Effector memory CD8-positive, alpha-beta T cell (primary cell): ENCODE measurements at regions not wholly inside any gene's neighbourhood (a gene's known extent, or its start where the extent isn't known, plus 50 kb on each side); places are given as distances from the start of the nearest gene placed in this dataset.

Source experiments
- ATAC-seq: fragments of 150-1000 bp; cut with Tn5 transposase; replicated peaks from 2 replicates; pipeline ENCODE4 v1.10.0; 2021; ENCODE audit warnings: mild to moderate bottlenecking, moderate library complexity
- DNase-seq, 3 experiments: peaks; one replicate each; pipeline ENCODE4 v3.0.0; 2021
- H3K27ac Mint-ChIP-seq, 2 donors: one replicate each; pipeline ENCODE4 v1.8.0; 2022; ENCODE audit warnings: mild to moderate bottlenecking in 2 of 2, mixed read lengths in 2 of 2, moderate library complexity in 2 of 2
- H3K27me3 Mint-ChIP-seq, 2 donors: one replicate each; pipeline ENCODE4 v1.8.0; 2022; ENCODE audit warnings: mixed read lengths in 2 of 2
- H3K36me3 Mint-ChIP-seq: one replicate; pipeline ENCODE4 v1.8.0; 2022; ENCODE audit warnings: mild to moderate bottlenecking, moderate library complexity, mixed read lengths; ENCODE audit not compliant: insufficient read depth
- H3K4me1 Mint-ChIP-seq, 2 donors: one replicate each; pipeline ENCODE4 v1.8.0; 2022; ENCODE audit warnings: low read depth in 2 of 2, mixed read lengths in 2 of 2
- H3K4me3 Mint-ChIP-seq, 2 donors: one replicate each; pipeline ENCODE4 v1.8.0; 2022; ENCODE audit warnings: mild to moderate bottlenecking in 2 of 2, mixed read lengths in 2 of 2, moderate library complexity in 2 of 2
- H3K9me3 Mint-ChIP-seq, 2 donors: one replicate each; pipeline ENCODE4 v1.8.0; 2022; ENCODE audit warnings: mixed read lengths in 2 of 2

- no peak overlapping the region for H3K27ac Mint-ChIP-seq
- H3K9me3 Mint-ChIP-seq, result peaks cover 0 to 9% of the 10 kb centered on the region in 2 donors
- H3K36me3 Mint-ChIP-seq, result no peaks in the 10 kb centered on the region
- no peak overlapping the region for H3K4me3 Mint-ChIP-seq
- H3K27me3 Mint-ChIP-seq, result no peaks in the 10 kb centered on the region
- ATAC-seq (no peak), DNase-seq (no peak)
- H3K4me1 Mint-ChIP-seq, result no peaks in the 10 kb centered on the region
Observed at GRCh38 chr5:89728750-89729149, 680.8 kb downstream of the CETN3 start.

- Mint-ChIP-seq H3K9me3 (peaks cover 0 to 9% of the 10 kb centered on the region in 2 donors), H3K4me1 (no peaks in the 10 kb centered on the region), H3K36me3 (no peaks in the 10 kb centered on the region), H3K27ac (no peak overlapping the region), H3K27me3 (no peaks in the 10 kb centered on the region), H3K4me3 (no peak overlapping the region)
- DNase-seq (no peak), ATAC-seq (no peak)
Observed at GRCh38 chr5:89728134-89728533, 681.4 kb downstream of the CETN3 start.

GRCh38 chr5:89724379-89725095, 685.0 kb downstream of the CETN3 start:
- no peaks in the 10 kb centered on the region for H3K27me3 Mint-ChIP-seq
- H3K27ac Mint-ChIP-seq, result no peak overlapping the region
- H3K36me3 Mint-ChIP-seq, result no peaks in the 10 kb centered on the region
- DNase-seq, result no peak
- H3K4me3 Mint-ChIP-seq, result no peak overlapping the region
- peaks cover 0 to 12% of the 10 kb centered on the region in 2 donors for H3K9me3 Mint-ChIP-seq
- no peak for ATAC-seq
- no peaks in the 10 kb centered on the region for H3K4me1 Mint-ChIP-seq

GRCh38 chr5:89723907-89724306, 685.6 kb downstream of the CETN3 start:
- Mint-ChIP-seq H3K27ac (no peak overlapping the region), H3K4me1 (no peaks in the 10 kb centered on the region), H3K36me3 (no peaks in the 10 kb centered on the region), H3K27me3 (no peaks in the 10 kb centered on the region), H3K4me3 (no peak overlapping the region), H3K9me3 (peaks cover 0 to 12% of the 10 kb centered on the region in 2 donors)
- DNase-seq (no peak), ATAC-seq (no peak)

- H3K27me3 Mint-ChIP-seq, result no peaks in the 10 kb centered on the region
- peaks cover 0 to 9% of the 10 kb centered on the region in 2 donors for H3K9me3 Mint-ChIP-seq
- no peaks in the 10 kb centered on the region for H3K4me1 Mint-ChIP-seq
- no peaks in the 10 kb centered on the region for H3K36me3 Mint-ChIP-seq
- DNase-seq (no peak), ATAC-seq (no peak)
- H3K4me3 Mint-ChIP-seq, result no peak overlapping the region
- no peak overlapping the region for H3K27ac Mint-ChIP-seq
Observed at GRCh38 chr5:89722538-89722937, 687.0 kb downstream of the CETN3 start.

- Mint-ChIP-seq H3K27ac (no peak overlapping the region), H3K36me3 (no peaks in the 10 kb centered on the region), H3K4me3 (no peak overlapping the region), H3K27me3 (no peaks in the 10 kb centered on the region), H3K9me3 (peaks cover 0 to 9% of the 10 kb centered on the region in 2 donors), H3K4me1 (no peaks in the 10 kb centered on the region)
- DNase-seq (no peak), ATAC-seq (no peak)
Observed at GRCh38 chr5:89721931-89722330, 687.6 kb downstream of the CETN3 start.

- Mint-ChIP-seq H3K36me3 (no peaks in the 10 kb centered on the region), H3K9me3 (peaks cover 0 to 9% of the 10 kb centered on the region in 2 donors), H3K4me1 (no peaks in the 10 kb centered on the region), H3K4me3 (no peak overlapping the region), H3K27me3 (no peaks in the 10 kb centered on the region), H3K27ac (no peak overlapping the region)
- DNase-seq (no peak), ATAC-seq (no peak)
Observed at GRCh38 chr5:89721353-89721752, 688.2 kb downstream of the CETN3 start.

GRCh38 chr5:89712134-89712700, 697.3 kb downstream of the CETN3 start:
- ATAC-seq (no peak), DNase-seq (no peak)
- Mint-ChIP-seq H3K27me3 (no peaks in the 10 kb centered on the region), H3K27ac (no peak overlapping the region), H3K36me3 (peaks cover 3% of the 10 kb centered on the region), H3K4me1 (no peaks in the 10 kb centered on the region), H3K4me3 (no peak overlapping the region), H3K9me3 (peaks cover 5 to 10% of the 10 kb centered on the region in 2 donors)

- no peak overlapping the region for H3K4me3 Mint-ChIP-seq
- ATAC-seq, result no peak
- no peaks in the 10 kb centered on the region for H3K27me3 Mint-ChIP-seq
Observed at GRCh38 chr5:89711526-89711925, 698.0 kb downstream of the CETN3 start.

GRCh38 chr5:89710006-89710405, 699.5 kb downstream of the CETN3 start:
- Mint-ChIP-seq H3K36me3 (peaks cover 3% of the 10 kb centered on the region), H3K4me3 (no peak overlapping the region), H3K9me3 (peaks cover 10% of the 10 kb centered on the region in 2 donors), H3K27me3 (no peaks in the 10 kb centered on the region), H3K27ac (no peak overlapping the region), H3K4me1 (no peaks in the 10 kb centered on the region)
- no peak for DNase-seq
- ATAC-seq, result no peak

More at GRCh38 chr5:89711526-89711925, 698.0 kb downstream of the CETN3 start:
- no peaks in the 10 kb centered on the region for H3K4me1 Mint-ChIP-seq
- peaks cover 3% of the 10 kb centered on the region for H3K36me3 Mint-ChIP-seq
- DNase-seq, result no peak
- H3K9me3 Mint-ChIP-seq, result peaks cover 7 to 10% of the 10 kb centered on the region in 2 donors
- H3K27ac Mint-ChIP-seq, result no peak overlapping the region

GRCh38 chr5:89707891-89708290, 701.7 kb downstream of the CETN3 start:
- peaks cover 10% of the 10 kb centered on the region in 2 donors for H3K9me3 Mint-ChIP-seq
- no peaks in the 10 kb centered on the region for H3K4me1 Mint-ChIP-seq
- ATAC-seq (no peak), DNase-seq (no peak)
- no peaks in the 10 kb centered on the region for H3K27me3 Mint-ChIP-seq
- no peak overlapping the region for H3K4me3 Mint-ChIP-seq
- no peak overlapping the region for H3K27ac Mint-ChIP-seq
- H3K36me3 Mint-ChIP-seq, result peaks cover 3% of the 10 kb centered on the region

- no peaks in the 10 kb centered on the region for H3K27me3 Mint-ChIP-seq
- H3K27ac Mint-ChIP-seq, result no peak overlapping the region
- H3K4me1 Mint-ChIP-seq, result no peaks in the 10 kb centered on the region
- peaks cover 3% of the 10 kb centered on the region for H3K36me3 Mint-ChIP-seq
- no peak overlapping the region for H3K4me3 Mint-ChIP-seq
- no peak for DNase-seq
- H3K9me3 Mint-ChIP-seq, result peaks cover 10 to 11% of the 10 kb centered on the region in 2 donors
- no peak for ATAC-seq
Observed at GRCh38 chr5:89706731-89707130, 702.8 kb downstream of the CETN3 start.

GRCh38 chr5:89703817-89704216, 705.7 kb downstream of the CETN3 start:
- ATAC-seq, result no peak
- H3K4me1 Mint-ChIP-seq, result no peaks in the 10 kb centered on the region
- H3K27me3 Mint-ChIP-seq, result no peaks in the 10 kb centered on the region
- no peaks in the 10 kb centered on the region for H3K36me3 Mint-ChIP-seq
- no peak for DNase-seq
- H3K9me3 Mint-ChIP-seq, result peaks cover 15 to 18% of the 10 kb centered on the region in 2 donors
- H3K4me3 Mint-ChIP-seq, result no peak overlapping the region
- H3K27ac Mint-ChIP-seq, result no peak overlapping the region

GRCh38 chr5:89698028-89698427, 711.5 kb downstream of the CETN3 start:
- Mint-ChIP-seq H3K4me3 (no peak overlapping the region), H3K27ac (no peak overlapping the region), H3K4me1 (no peaks in the 10 kb centered on the region), H3K27me3 (no peaks in the 10 kb centered on the region), H3K9me3 (peaks cover 10 to 26% of the 10 kb centered on the region in 2 donors), H3K36me3 (no peaks in the 10 kb centered on the region)
- DNase-seq (no peak), ATAC-seq (no peak)
